ENCODE measurements at regions not wholly inside any gene's neighbourhood (a gene's known extent, or its start where the extent isn't known, plus 50 kb on each side); places are given as distances from the start of the nearest gene placed in this dataset.

GRCh38 chr3:72554689-72555088 is 293.6 kb downstream of the SHQ1 start:
- FAIRE-seq = no peak
- H3K4me1 Mint-ChIP-seq (ENCODE audit: low read depth, unreplicated experiment) = no peaks in the 10 kb centered on the region
- no peak for DNase-seq (ENCODE audit: low read depth)

GRCh38 chr3:72553298-72553697 is 294.9 kb downstream of the SHQ1 start:
- Histone ChIP-seq H3K27ac (ENCODE audit: low read depth, low read length) (no peak overlapping the region), H3K9ac (ENCODE audit: low read length) (no peak overlapping the region), H3K27me3 (ENCODE audit: insufficient read depth, low read length) (no peaks in the 10 kb centered on the region), H2AFZ (ENCODE audit: low read depth, low read length) (no peak overlapping the region), H3K4me1 (ENCODE audit: insufficient read depth, low read length) (no peaks in the 10 kb centered on the region), H3K4me3 (ENCODE audit: insufficient read depth, low read depth, low read length) (no peak overlapping the region), H3K4me2 (ENCODE audit: low read length) (no peak overlapping the region), H3K79me2 (ENCODE audit: insufficient read depth, low read length) (no peaks in the 10 kb centered on the region), H3K9me3 (ENCODE audit: insufficient read depth, low read depth, low read length) (no peaks in the 10 kb centered on the region), H3K36me3 (ENCODE audit: insufficient read depth, low read length) (no peaks in the 10 kb centered on the region), H4K20me1 (ENCODE audit: insufficient read depth, low read length) (no peaks in the 10 kb centered on the region)
- Mint-ChIP-seq H3K9me3 (ENCODE audit: unreplicated experiment) (peaks cover 9% of the 10 kb centered on the region), H3K4me1 (ENCODE audit: low read depth, unreplicated experiment) (no peaks in the 10 kb centered on the region), H3K36me3 (ENCODE audit: low read depth, unreplicated experiment) (no peaks in the 10 kb centered on the region), H3K27me3 (ENCODE audit: low read depth, unreplicated experiment) (peaks cover 11% of the 10 kb centered on the region), H3K27ac (ENCODE audit: unreplicated experiment) (no peak overlapping the region), H3K4me3 (ENCODE audit: unreplicated experiment) (no peak overlapping the region)
- DNase-seq (ENCODE audit: low read depth) (no peak), FAIRE-seq (no peak)
- no peak for TF ChIP-seq EZH2 (IDR thresholded peaks at IDR 0.05; ENCODE audit: insufficient read depth, low read length)
- TF ChIP-seq, protein P1, sequence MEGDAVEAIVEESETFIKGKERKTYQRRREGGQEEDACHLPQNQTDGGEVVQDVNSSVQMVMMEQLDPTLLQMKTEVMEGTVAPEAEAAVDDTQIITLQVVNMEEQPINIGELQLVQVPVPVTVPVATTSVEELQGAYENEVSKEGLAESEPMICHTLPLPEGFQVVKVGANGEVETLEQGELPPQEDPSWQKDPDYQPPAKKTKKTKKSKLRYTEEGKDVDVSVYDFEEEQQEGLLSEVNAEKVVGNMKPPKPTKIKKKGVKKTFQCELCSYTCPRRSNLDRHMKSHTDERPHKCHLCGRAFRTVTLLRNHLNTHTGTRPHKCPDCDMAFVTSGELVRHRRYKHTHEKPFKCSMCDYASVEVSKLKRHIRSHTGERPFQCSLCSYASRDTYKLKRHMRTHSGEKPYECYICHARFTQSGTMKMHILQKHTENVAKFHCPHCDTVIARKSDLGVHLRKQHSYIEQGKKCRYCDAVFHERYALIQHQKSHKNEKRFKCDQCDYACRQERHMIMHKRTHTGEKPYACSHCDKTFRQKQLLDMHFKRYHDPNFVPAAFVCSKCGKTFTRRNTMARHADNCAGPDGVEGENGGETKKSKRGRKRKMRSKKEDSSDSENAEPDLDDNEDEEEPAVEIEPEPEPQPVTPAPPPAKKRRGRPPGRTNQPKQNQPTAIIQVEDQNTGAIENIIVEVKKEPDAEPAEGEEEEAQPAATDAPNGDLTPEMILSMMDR (IDR thresholded peaks at IDR 0.05; ENCODE audit: insufficient read depth, low read depth, low read length) = no peak

More at GRCh38 chr3:72554689-72555088, 293.6 kb downstream of the SHQ1 start:
- Histone ChIP-seq H3K4me2 (ENCODE audit: low read length) (no peak overlapping the region), H3K27me3 (ENCODE audit: insufficient read depth, low read length) (no peaks in the 10 kb centered on the region), H3K9me3 (ENCODE audit: insufficient read depth, low read depth, low read length) (no peaks in the 10 kb centered on the region), H3K9ac (ENCODE audit: low read length) (no peak overlapping the region), H2AFZ (ENCODE audit: low read depth, low read length) (no peak overlapping the region), H3K4me1 (ENCODE audit: insufficient read depth, low read length) (no peaks in the 10 kb centered on the region), H3K27ac (ENCODE audit: low read depth, low read length) (no peak overlapping the region), H4K20me1 (ENCODE audit: insufficient read depth, low read length) (no peaks in the 10 kb centered on the region), H3K79me2 (ENCODE audit: insufficient read depth, low read length) (no peaks in the 10 kb centered on the region), H3K4me3 (ENCODE audit: insufficient read depth, low read depth, low read length) (no peak overlapping the region), H3K36me3 (ENCODE audit: insufficient read depth, low read length) (no peaks in the 10 kb centered on the region)
- H3K9me3 Mint-ChIP-seq (ENCODE audit: unreplicated experiment) = peaks cover 9% of the 10 kb centered on the region
- no peaks in the 10 kb centered on the region for H3K36me3 Mint-ChIP-seq (ENCODE audit: low read depth, unreplicated experiment)
- H3K27me3 Mint-ChIP-seq (ENCODE audit: low read depth, unreplicated experiment) = peaks cover 11% of the 10 kb centered on the region
- H3K4me3 Mint-ChIP-seq (ENCODE audit: unreplicated experiment) = no peak overlapping the region
- no peak overlapping the region for H3K27ac Mint-ChIP-seq (ENCODE audit: unreplicated experiment)
- TF ChIP-seq, protein P1 (IDR thresholded peaks at IDR 0.05; ENCODE audit: insufficient read depth, low read depth, low read length) = no peak
- no peak for TF ChIP-seq EZH2 (IDR thresholded peaks at IDR 0.05; ENCODE audit: insufficient read depth, low read length)

GRCh38 chr3:72550582-72551262 is 297.5 kb downstream of the SHQ1 start:
- peaks cover 3% of the 10 kb centered on the region for H3K9me3 Mint-ChIP-seq (ENCODE audit: unreplicated experiment)
- no peaks in the 10 kb centered on the region for H3K27me3 ChIP-seq (ENCODE audit: insufficient read depth, low read length)
- H3K36me3 Mint-ChIP-seq (ENCODE audit: low read depth, unreplicated experiment) = no peaks in the 10 kb centered on the region
- DNase-seq (ENCODE audit: low read depth) = no peak
- no peak for TF ChIP-seq EZH2 (IDR thresholded peaks at IDR 0.05; ENCODE audit: insufficient read depth, low read length)
- TF ChIP-seq, protein P1 (IDR thresholded peaks at IDR 0.05; ENCODE audit: insufficient read depth, low read depth, low read length) = no peak
- no peaks in the 10 kb centered on the region for H3K4me1 ChIP-seq (ENCODE audit: insufficient read depth, low read length)
- no peak for FAIRE-seq
- no peak overlapping the region for H3K4me2 ChIP-seq (ENCODE audit: low read length)
- no peak overlapping the region for H3K9ac ChIP-seq (ENCODE audit: low read length)
- H3K4me3 ChIP-seq (ENCODE audit: insufficient read depth, low read depth, low read length) = no peak overlapping the region
- no peak overlapping the region for H3K27ac ChIP-seq (ENCODE audit: low read depth, low read length)
- no peaks in the 10 kb centered on the region for H4K20me1 ChIP-seq (ENCODE audit: insufficient read depth, low read length)
- no peaks in the 10 kb centered on the region for H3K79me2 ChIP-seq (ENCODE audit: insufficient read depth, low read length)
- H3K27ac Mint-ChIP-seq (ENCODE audit: unreplicated experiment) = no peak overlapping the region
- no peaks in the 10 kb centered on the region for H3K4me1 Mint-ChIP-seq (ENCODE audit: low read depth, unreplicated experiment)
- H3K36me3 ChIP-seq (ENCODE audit: insufficient read depth, low read length) = no peaks in the 10 kb centered on the region
- H3K4me3 Mint-ChIP-seq (ENCODE audit: unreplicated experiment) = no peak overlapping the region
- H3K9me3 ChIP-seq (ENCODE audit: insufficient read depth, low read depth, low read length) = no peaks in the 10 kb centered on the region
- no peak overlapping the region for H2AFZ ChIP-seq (ENCODE audit: low read depth, low read length)
- peaks cover 14% of the 10 kb centered on the region for H3K27me3 Mint-ChIP-seq (ENCODE audit: low read depth, unreplicated experiment)

Measured in astrocyte (in vitro differentiated cells and primary cell).